HG02798 (cell line): ENCODE measurements at regions not wholly inside any gene's neighbourhood (a gene's known extent, or its start where the extent isn't known, plus 50 kb on each side); places are given as distances from the start of the nearest gene placed in this dataset.

Experiments used
- ATAC-seq: cut with Tn5 transposase; IDR thresholded peaks from one replicate; pipeline ENCODE4 v1.9.1; 2021; ENCODE audit warnings: mild to moderate bottlenecking; ENCODE audit not compliant: unreplicated experiment, poor library complexity

DNA sequence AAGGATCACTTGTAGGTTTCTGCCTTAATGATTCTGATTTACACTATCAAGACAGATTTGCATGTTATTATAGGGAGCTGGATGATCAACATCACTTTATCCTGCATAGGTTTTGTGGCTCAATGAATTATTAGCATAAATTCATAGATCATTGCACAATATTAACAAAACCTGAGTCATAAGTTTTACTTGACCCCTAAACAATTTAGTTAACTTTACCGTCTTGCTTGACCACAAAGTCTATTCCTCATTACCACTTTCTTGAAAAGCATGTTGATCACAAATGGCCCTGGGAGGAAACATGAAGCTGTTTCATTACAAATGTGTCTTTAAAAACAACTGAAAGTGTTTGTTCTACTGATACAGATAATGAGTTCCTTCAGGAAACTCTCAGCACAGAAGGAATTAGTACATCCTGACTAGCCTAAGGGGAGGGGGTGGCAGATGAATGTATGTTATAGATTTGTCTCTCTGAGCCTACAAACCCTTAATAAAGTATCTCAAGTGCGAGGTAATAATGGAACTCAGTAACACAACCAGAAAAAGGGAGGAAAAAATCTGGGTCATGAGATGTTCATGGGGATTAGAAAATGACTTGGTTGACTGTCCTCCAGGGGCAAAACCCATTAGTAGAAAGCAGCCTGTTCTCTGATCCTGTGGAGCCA is 303.4 kb downstream of the PIK3C3 start:
- no peak for ATAC-seq

DNA sequence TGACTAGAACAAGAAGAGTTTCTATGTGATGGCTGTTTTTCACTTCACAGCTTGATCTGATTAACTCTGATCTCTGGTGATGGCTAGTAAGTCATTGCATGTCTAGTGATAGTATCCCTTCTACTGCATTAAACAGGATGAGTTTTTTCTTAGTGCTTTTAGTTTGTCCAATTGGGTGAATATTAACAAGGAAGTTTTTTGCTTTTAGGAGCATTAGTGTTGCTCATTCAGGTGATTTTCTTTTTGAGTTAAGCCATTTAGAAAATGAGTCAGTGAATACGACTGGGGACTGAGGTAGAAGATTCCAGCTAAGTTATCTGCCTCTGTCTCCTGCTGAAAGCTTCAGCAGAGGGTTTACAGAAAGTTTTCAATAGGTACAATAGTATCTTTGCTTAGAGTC is 306.7 kb downstream of the PIK3C3 start:
- ATAC-seq: no peak

- ATAC-seq: no peak
These were observed 309.5 kb downstream of the PIK3C3 start for GRCh38 chr18:42264497-42264896.

DNA sequence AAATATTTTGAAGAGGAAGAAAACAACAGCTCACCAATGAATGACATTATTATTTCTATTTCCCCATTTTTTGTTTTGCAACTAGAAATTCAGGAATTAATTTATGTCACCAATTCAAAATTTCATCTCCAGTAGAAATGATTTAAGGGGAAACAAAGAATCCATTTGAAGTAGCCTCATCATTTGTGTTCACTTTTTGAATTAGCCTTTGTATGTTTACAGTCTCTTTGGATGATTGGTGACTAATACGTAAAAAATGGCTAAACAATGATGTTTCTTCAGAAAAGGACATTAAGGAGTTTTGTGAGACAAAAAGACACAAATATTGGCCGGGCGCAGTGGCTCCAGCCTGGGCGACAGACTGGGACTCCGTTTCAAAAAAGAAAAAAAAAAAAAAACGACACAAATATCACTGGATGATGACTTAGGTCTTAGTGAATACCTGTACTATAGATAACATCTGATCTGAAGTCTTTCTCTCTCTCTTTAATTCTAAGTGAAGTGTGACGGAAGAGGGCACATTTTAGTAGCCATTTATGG is 313.2 kb downstream of the PIK3C3 start:
- ATAC-seq: no peak

DNA sequence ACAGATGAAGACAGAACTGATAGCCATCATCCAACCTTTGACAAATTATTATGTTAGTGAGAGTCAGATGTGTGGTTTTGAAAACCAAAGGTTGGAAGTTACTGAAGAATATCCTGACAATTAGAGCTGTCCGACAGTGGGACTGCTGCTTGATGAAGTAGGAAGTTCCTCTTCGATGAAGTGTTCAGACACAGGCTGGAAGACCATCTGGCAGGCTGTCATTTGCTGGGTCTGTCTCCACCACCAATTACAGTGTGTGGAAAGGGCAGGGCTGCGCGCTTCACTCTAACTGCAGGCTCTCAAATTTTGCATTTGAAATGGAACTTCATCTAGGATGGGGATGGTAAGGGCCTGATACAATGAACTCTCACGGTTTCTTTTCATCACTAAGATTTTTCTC is 313.8 kb downstream of the PIK3C3 start:
- no peak for ATAC-seq

DNA sequence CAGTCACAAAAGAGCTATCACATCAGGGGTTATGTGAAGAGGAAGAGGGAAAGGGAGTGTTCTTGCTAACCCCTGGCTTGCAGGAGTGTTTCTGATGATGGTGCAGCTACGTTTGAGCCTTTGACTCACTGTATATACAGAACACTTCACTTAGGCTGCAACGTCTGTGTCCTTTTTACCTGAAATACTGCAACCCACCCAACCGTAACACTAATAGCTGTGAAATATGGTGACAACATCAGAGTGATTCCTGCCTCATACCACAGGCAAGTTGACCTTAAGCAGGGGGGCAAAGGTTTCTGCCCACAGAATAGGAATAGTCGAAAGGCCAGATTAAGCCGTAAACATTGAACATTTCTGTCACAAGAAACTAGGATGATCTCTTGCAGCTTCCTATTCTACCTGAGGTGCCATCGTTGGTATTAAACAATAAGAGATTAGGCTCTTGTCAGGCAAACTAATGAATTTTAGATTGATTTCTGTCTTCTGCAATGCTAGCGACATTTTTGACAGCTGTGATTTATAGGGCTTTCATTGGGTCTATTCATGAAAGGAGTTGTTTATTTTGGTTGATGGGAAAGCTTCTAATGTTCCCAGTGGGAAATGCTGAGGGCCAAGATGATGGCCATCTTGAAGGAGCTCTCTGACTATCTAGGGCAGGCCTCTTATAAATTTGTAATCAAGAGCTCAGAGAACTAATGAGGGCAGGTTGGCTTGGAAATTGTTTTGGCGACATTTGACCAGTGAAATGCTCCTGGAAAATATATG is 316.8 kb downstream of the PIK3C3 start:
- ATAC-seq: no peak

GRCh38 chr18:42274488-42275137 is 319.6 kb downstream of the PIK3C3 start:
- ATAC-seq: peak; percentile 65

- no peak for ATAC-seq
These were observed 320.1 kb downstream of the PIK3C3 start for GRCh38 chr18:42275138-42275535.

GRCh38 chr18:42275949-42276730 is 321.1 kb downstream of the PIK3C3 start:
- ATAC-seq: no peak

- ATAC-seq: no peak
These were observed 326.1 kb downstream of the PIK3C3 start for GRCh38 chr18:42281124-42281523.

GRCh38 chr18:42281851-42282250 is 326.8 kb downstream of the PIK3C3 start:
- ATAC-seq: no peak

DNA sequence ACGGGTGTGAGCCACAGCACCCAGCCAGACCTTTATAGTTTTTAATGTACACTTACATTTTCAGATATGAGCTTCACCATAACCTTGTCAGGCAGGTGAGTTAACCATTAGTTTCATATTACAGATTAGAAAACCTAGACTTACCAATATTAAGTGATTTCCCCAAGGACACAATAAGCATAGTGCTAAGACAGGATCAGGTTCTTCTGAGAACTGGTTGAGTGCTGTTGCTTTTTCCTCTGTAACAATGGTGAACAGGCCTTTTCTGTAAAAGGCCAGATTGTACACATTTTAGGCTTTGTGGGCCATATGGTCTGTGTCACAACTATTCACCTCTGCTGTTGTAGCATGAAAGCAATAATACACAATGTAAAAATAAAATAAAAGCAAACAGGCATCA is 332.0 kb downstream of the PIK3C3 start:
- ATAC-seq: no peak

DNA sequence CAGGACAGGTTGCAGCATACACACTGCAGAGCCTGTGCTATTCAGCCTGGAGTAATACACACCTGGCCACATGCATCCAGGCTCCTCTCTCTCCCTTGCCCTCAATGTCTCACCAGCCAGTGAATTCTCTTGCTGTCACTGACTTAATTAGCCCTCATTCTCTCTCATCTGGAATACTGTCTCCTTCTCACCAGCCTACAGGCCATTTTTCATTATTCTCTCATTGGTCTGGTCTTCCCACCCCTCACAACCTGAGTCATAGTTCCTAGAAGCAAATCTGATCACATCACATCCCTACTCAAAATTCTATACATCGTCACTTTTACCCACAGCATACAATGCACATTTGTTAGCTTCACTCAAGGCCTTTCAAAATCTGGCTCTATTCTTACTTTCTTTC is 333.1 kb downstream of the PIK3C3 start:
- no peak for ATAC-seq

DNA sequence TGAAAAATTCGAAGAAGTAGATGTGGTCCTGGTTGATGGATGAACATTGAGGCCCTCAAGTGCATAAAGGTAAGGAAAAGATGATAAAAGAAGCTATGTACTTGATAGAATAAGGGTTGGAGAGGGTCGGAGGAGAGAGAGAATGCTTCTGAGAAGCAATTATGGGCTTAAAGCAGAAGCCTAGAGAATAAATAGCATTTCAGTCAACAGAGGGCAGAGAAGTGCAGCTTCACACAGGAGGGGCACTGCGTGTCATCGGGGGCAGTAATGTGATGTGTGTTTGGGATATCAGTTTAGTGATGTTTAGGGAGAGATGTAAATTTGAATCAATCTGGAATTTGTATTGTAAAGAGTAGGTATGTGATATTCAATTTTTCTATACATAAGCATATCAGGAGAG is 334.5 kb downstream of the PIK3C3 start:
- no peak for ATAC-seq

- ATAC-seq: no peak
These were observed 335.6 kb downstream of the PIK3C3 start for GRCh38 chr18:42290318-42291307.

DNA sequence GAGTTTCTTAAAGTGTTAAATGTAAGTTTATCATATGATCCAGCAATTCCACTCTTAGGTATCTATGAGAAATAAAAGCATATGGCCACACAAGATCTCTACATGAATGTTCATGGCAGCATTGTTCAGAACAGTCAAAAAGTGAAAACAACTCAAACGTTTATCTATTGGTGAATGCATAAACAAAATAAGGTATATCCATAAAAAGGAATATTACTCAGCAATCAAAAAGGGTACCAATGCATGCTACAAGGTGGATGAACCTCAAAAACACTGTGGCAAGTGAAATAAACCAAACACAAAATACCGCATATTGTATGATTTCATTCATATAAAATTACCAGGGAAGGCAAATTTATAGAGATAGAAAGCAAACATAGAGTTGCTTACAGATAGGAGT is 337.6 kb downstream of the PIK3C3 start:
- no peak for ATAC-seq

DNA sequence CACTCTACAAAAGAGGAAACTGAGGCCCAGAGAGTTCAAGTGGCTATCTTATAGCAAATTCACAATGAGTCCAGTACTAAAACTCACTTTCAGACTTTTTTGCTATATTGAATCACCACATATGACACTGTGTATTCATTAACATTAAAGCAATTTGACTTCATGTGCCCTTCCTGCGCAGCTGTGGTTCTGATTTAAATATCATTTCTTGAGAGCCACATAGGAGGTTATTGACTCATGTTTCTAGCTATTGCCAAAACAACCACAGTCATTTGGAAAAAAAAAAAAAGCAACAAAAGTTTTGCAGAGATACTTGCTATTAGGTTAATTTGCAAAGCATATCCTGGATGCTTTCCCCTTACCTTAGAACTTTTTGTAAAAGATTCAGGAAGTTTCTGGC is 341.2 kb downstream of the PIK3C3 start:
- no peak for ATAC-seq

DNA sequence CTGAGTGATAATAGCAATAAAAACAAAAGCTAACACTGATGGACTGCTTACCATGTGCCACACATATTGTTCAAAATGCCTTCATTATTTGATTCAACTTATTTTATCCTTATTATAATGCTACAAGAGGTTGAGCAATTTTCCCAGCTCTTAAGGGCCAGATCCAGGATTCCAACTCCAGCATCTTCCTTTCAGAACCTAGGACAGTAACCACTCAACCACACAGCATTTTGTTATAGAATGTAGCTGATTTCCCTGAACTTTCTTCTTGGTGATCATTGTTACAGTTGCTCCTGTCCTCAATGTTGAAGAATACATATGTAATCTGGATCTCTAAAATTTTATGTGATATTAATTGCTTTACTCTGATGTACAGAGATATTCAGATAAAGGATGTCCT is 341.7 kb downstream of the PIK3C3 start:
- no peak for ATAC-seq
